CD14-positive monocyte (primary cell): ENCODE measurements at regions not wholly inside any gene's neighbourhood (a gene's known extent, or its start where the extent isn't known, plus 50 kb on each side); places are given as distances from the start of the nearest gene placed in this dataset.

Experiments used
- DNase-seq, 3 donors: peaks; one replicate each; pipeline ENCODE4 v3.0.0-alpha.2; 2011 to 2022
- H2AFZ ChIP-seq: 2 replicates; pipeline ENCODE4 v1.6.0; 2012; ENCODE audit warnings: mild to moderate bottlenecking, low read depth, low read length, inconsistent platforms; ENCODE audit not compliant: insufficient read depth, poor library complexity, severe bottlenecking
- H3K27ac ChIP-seq, 2 donors: 1 replicate in 1 of 2; 2 replicates in 1 of 2; pipeline ENCODE4 v1.5.1; 2012 to 2013; ENCODE audit warnings: low read length in 2 of 2, control low read depth in 1 of 2, inconsistent platforms in 1 of 2, low read depth in 1 of 2, mild to moderate bottlenecking in 1 of 2
- H3K27me3 ChIP-seq, 2 donors: one replicate each; pipeline versions ENCODE4 v1.6.0 to v1.6.1; 2011 to 2013; ENCODE audit warnings: low read length in 2 of 2; ENCODE audit not compliant: control insufficient read depth in 2 of 2, insufficient read depth in 2 of 2
- H3K36me3 ChIP-seq, 2 donors: replicated peaks in 1 of 2; 1 replicate in 1 of 2; 2 replicates in 1 of 2; pipeline versions ENCODE4 v1.5.1 to v1.6.1; 2012 to 2013; ENCODE audit warnings: low read length in 2 of 2, control low read depth in 1 of 2, inconsistent platforms in 1 of 2, mild to moderate bottlenecking in 1 of 2; ENCODE audit not compliant: insufficient read depth in 2 of 2, control insufficient read depth in 1 of 2
- H3K4me1 ChIP-seq, 2 donors: 1 replicate in 1 of 2; 2 replicates in 1 of 2; pipeline versions ENCODE4 v1.5.1 to v1.6.1; 2012 to 2013; ENCODE audit warnings: low read length in 2 of 2, control low read depth in 1 of 2, inconsistent platforms in 1 of 2, mild to moderate bottlenecking in 1 of 2, moderate library complexity in 1 of 2; ENCODE audit not compliant: insufficient read depth in 2 of 2, control insufficient read depth in 1 of 2
- H3K4me2 ChIP-seq: replicated peaks from 2 replicates; pipeline ENCODE3; 2012; ENCODE audit warnings: low read length, moderate library complexity, mild to moderate bottlenecking; ENCODE audit not compliant: poor library complexity, severe bottlenecking; ENCODE audit errors: extremely low read depth
- H3K4me3 ChIP-seq, 3 experiments: fragments of 200-600 bp in 1 of 3; sonication (generic) in 1 of 3; replicated peaks in 1 of 3; 1 replicate in 2 of 3; 2 replicates in 1 of 3; pipeline ENCODE4 v1.5.1; 2011 to 2013; ENCODE audit warnings: low read length in 3 of 3, mild to moderate bottlenecking in 3 of 3, control low read depth in 2 of 3, low read depth in 2 of 3, inconsistent platforms in 1 of 3, moderate library complexity in 1 of 3
- H3K79me2 ChIP-seq: 2 replicates; pipeline ENCODE4 v1.6.0; 2012; ENCODE audit warnings: mild to moderate bottlenecking, control low read depth, inconsistent platforms, low read length, moderate library complexity; ENCODE audit not compliant: insufficient read depth
- H3K9ac ChIP-seq: 2 replicates; pipeline ENCODE4 v1.6.0; 2017; ENCODE audit warnings: low read length, mild to moderate bottlenecking; ENCODE audit not compliant: insufficient read depth, poor library complexity, severe bottlenecking
- H3K9me3 ChIP-seq, 2 donors: replicated peaks in 1 of 2; 1 replicate in 1 of 2; 2 replicates in 1 of 2; pipeline versions ENCODE4 v1.5.1 to v1.6.1; 2012 to 2013; ENCODE audit warnings: low read length in 2 of 2, control low read depth in 1 of 2; ENCODE audit not compliant: control insufficient read depth in 1 of 2, insufficient read depth in 1 of 2
- H4K20me1 ChIP-seq: 2 replicates; pipeline ENCODE4 v1.6.0; 2012; ENCODE audit warnings: mild to moderate bottlenecking, low read length, control low read depth, moderate library complexity; ENCODE audit not compliant: insufficient read depth
- H3K27ac Mint-ChIP-seq, 7 donors: one replicate each; pipeline ENCODE4 v1.8.0; 2020; ENCODE audit warnings: mild to moderate bottlenecking in 7 of 7, mixed read lengths in 7 of 7, moderate library complexity in 6 of 7, inconsistent platforms in 2 of 7
- H3K27me3 Mint-ChIP-seq, 3 donors: one replicate each; pipeline ENCODE4 v1.8.0; 2021 to 2022; ENCODE audit warnings: low read depth in 3 of 3, mild to moderate bottlenecking in 3 of 3, mixed read lengths in 3 of 3, moderate library complexity in 3 of 3, inconsistent platforms in 1 of 3
- H3K36me3 Mint-ChIP-seq, 2 donors: one replicate each; pipeline ENCODE4 v1.8.0; 2020; ENCODE audit warnings: mixed read lengths in 2 of 2, inconsistent platforms in 1 of 2, mild to moderate bottlenecking in 1 of 2
- H3K4me1 Mint-ChIP-seq: one replicate; pipeline ENCODE4 v1.8.0; 2020; ENCODE audit warnings: mild to moderate bottlenecking, mixed read lengths
- H3K4me3 Mint-ChIP-seq, 2 donors: one replicate each; pipeline ENCODE4 v1.8.0; 2020; ENCODE audit warnings: mild to moderate bottlenecking in 2 of 2, mixed read lengths in 2 of 2, moderate library complexity in 1 of 2
- H3K9me3 Mint-ChIP-seq, 7 donors: one replicate each; pipeline ENCODE4 v1.8.0; 2020 to 2022; ENCODE audit warnings: mixed read lengths in 7 of 7, mild to moderate bottlenecking in 6 of 7, moderate library complexity in 6 of 7, inconsistent platforms in 2 of 7
- WGBS: methylation state at CpG from one replicate; pipeline ENCODE4 v1.1.5; 2013; ENCODE audit warnings: missing lambda C conversion rate; ENCODE audit not compliant: insufficient coverage; 5-methylcytosine and 5-hydroxymethylcytosine counted together
- intact Hi-C, 2 donors: fragments of 100-400 bp; cut with micrococcal nuclease; formaldehyde crosslinking; loops; one replicate each; pipeline versions ENCODE4 v1.15.0 to v1.15.1; 2023
- TF ChIP-seq, protein P1 (sequence below): fragments of 200-600 bp; IDR thresholded peaks from one replicate; pipeline ENCODE4 v1.8.0; 2022; ENCODE audit warnings: antibody characterized with exemption, mild to moderate bottlenecking

- Mint-ChIP-seq H3K27me3 (no peaks in the 10 kb centered on the region), H3K9me3 (peaks cover 0 to 9% (median 2%) of the 10 kb centered on the region in 7 donors), H3K4me1 (no peaks in the 10 kb centered on the region), H3K27ac (no peak overlapping the region), H3K4me3 (no peak overlapping the region), H3K36me3 (no peaks in the 10 kb centered on the region)
- Histone ChIP-seq H3K27me3 (no peaks in the 10 kb centered on the region), H4K20me1 (no peaks in the 10 kb centered on the region), H3K4me1 (no peaks in the 10 kb centered on the region), H2AFZ (no peak overlapping the region), H3K9me3 (no peaks in the 10 kb centered on the region), H3K27ac (no peak overlapping the region), H3K4me2 (no peak overlapping the region), H3K9ac (no peak overlapping the region), H3K79me2 (no peaks in the 10 kb centered on the region), H3K36me3 (no peaks in the 10 kb centered on the region), H3K4me3 (no peak overlapping the region)
- no CpG with 5 or more reads among the region's 1 CpG for WGBS
- DNase-seq, result no peak
- intact Hi-C loops, result no loop called here
- TF ChIP-seq, protein P1, sequence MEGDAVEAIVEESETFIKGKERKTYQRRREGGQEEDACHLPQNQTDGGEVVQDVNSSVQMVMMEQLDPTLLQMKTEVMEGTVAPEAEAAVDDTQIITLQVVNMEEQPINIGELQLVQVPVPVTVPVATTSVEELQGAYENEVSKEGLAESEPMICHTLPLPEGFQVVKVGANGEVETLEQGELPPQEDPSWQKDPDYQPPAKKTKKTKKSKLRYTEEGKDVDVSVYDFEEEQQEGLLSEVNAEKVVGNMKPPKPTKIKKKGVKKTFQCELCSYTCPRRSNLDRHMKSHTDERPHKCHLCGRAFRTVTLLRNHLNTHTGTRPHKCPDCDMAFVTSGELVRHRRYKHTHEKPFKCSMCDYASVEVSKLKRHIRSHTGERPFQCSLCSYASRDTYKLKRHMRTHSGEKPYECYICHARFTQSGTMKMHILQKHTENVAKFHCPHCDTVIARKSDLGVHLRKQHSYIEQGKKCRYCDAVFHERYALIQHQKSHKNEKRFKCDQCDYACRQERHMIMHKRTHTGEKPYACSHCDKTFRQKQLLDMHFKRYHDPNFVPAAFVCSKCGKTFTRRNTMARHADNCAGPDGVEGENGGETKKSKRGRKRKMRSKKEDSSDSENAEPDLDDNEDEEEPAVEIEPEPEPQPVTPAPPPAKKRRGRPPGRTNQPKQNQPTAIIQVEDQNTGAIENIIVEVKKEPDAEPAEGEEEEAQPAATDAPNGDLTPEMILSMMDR, result no peak
These were observed 761.0 kb downstream of the EPHA4 start for GRCh38 chr2:220811115-220811514.

- Mint-ChIP-seq H3K4me1 (no peaks in the 10 kb centered on the region), H3K4me3 (no peak overlapping the region), H3K27ac (no peak overlapping the region), H3K36me3 (no peaks in the 10 kb centered on the region), H3K9me3 (peaks cover 0 to 9% (median 2%) of the 10 kb centered on the region in 7 donors), H3K27me3 (no peaks in the 10 kb centered on the region)
- no peak for DNase-seq
- H3K4me3 ChIP-seq, result no peak overlapping the region
- intact Hi-C loops, result no loop called here
- H3K9ac ChIP-seq, result no peak overlapping the region
- H4K20me1 ChIP-seq, result no peaks in the 10 kb centered on the region
- no peaks in the 10 kb centered on the region for H3K4me1 ChIP-seq
- WGBS, result no CpG with 5 or more reads among the region's 1 CpG
- no peak overlapping the region for H3K4me2 ChIP-seq
- H3K27me3 ChIP-seq, result no peaks in the 10 kb centered on the region
- no peaks in the 10 kb centered on the region for H3K36me3 ChIP-seq
- no peak overlapping the region for H2AFZ ChIP-seq
- TF ChIP-seq, protein P1, result no peak
- H3K79me2 ChIP-seq, result no peaks in the 10 kb centered on the region
- H3K27ac ChIP-seq, result no peak overlapping the region
- H3K9me3 ChIP-seq, result peaks cover 0 to 4% of the 10 kb centered on the region in 2 donors
These were observed 760.0 kb downstream of the EPHA4 start for GRCh38 chr2:220811952-220812570.
